Stimulated activated naive CD8-positive, alpha-beta T cell treated with anti-CD3 and anti-CD28 coated beads, Interleukin-15, amount 100 ng/mL, for 72 hours (primary cell): ENCODE measurements at regions not wholly inside any gene's neighbourhood (a gene's known extent, or its start where the extent isn't known, plus 50 kb on each side); places are given as distances from the start of the nearest gene placed in this dataset.

Experiments used
- ATAC-seq: fragments of 150-1000 bp; cut with Tn5 transposase; 2 replicates; pipeline ENCODE4 v1.10.0; 2021; ENCODE audit warnings: mild to moderate bottlenecking, moderate library complexity
- DNase-seq, 2 donors: peaks; one replicate each; pipeline ENCODE4 v3.0.0; 2021 to 2022
- H3K27ac Mint-ChIP-seq, 2 donors: one replicate each; pipeline ENCODE4 v1.8.0; 2022; ENCODE audit warnings: mild to moderate bottlenecking in 2 of 2, mixed read lengths in 2 of 2, moderate library complexity in 2 of 2
- H3K27me3 Mint-ChIP-seq: one replicate; pipeline ENCODE4 v1.8.0; 2022; ENCODE audit warnings: mixed read lengths
- H3K4me1 Mint-ChIP-seq: one replicate; pipeline ENCODE4 v1.8.0; 2022; ENCODE audit warnings: mild to moderate bottlenecking, mixed read lengths
- H3K4me3 Mint-ChIP-seq, 2 donors: one replicate each; pipeline ENCODE4 v1.8.0; 2022; ENCODE audit warnings: mild to moderate bottlenecking in 2 of 2, mixed read lengths in 2 of 2, moderate library complexity in 1 of 2
- H3K9me3 Mint-ChIP-seq, 2 donors: one replicate each; pipeline ENCODE4 v1.8.0; 2022; ENCODE audit warnings: mixed read lengths in 2 of 2

DNA sequence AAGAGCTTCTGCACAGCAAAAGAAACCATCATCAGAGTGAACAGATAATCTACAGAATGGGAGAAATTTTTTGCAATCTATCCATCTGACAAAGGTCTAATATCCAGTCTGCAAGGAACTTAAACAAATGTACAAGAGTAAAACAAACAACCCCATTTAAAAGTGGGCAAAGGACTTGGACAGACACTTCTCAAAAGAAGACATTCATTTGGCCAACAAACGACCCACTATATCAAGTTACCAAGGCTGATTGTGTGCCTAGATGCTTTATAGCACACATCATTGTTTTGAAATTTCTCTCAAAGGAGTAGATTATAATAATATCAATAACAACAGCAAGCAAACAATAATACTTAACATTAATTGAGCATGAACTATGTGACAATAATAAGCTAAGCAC, 117.1 kb downstream of the TFPI2 start:
- DNase-seq, result no peak
- Mint-ChIP-seq H3K27ac (no peak overlapping the region), H3K4me3 (no peak overlapping the region), H3K27me3 (no peaks in the 10 kb centered on the region), H3K9me3 (peaks cover 0 to 4% of the 10 kb centered on the region in 2 donors), H3K4me1 (no peaks in the 10 kb centered on the region)
- no peak for ATAC-seq

GRCh38 chr7:93765475-93765874, 125.1 kb downstream of the TFPI2 start:
- no peak overlapping the region for H3K27ac Mint-ChIP-seq
- H3K27me3 Mint-ChIP-seq, result no peaks in the 10 kb centered on the region
- ATAC-seq, result no peak
- peaks cover 0 to 4% of the 10 kb centered on the region in 2 donors for H3K9me3 Mint-ChIP-seq
- H3K4me3 Mint-ChIP-seq, result no peak overlapping the region
- no peak for DNase-seq
- no peaks in the 10 kb centered on the region for H3K4me1 Mint-ChIP-seq

- no peaks in the 10 kb centered on the region for H3K4me1 Mint-ChIP-seq
- no peak for DNase-seq
- no peak overlapping the region for H3K4me3 Mint-ChIP-seq
- no peak for ATAC-seq
- peaks cover 5% of the 10 kb centered on the region for H3K27me3 Mint-ChIP-seq
- H3K9me3 Mint-ChIP-seq, result no peaks in the 10 kb centered on the region
- no peak overlapping the region for H3K27ac Mint-ChIP-seq
Observed at GRCh38 chr7:93758631-93759030, 131.9 kb downstream of the TFPI2 start.

DNA sequence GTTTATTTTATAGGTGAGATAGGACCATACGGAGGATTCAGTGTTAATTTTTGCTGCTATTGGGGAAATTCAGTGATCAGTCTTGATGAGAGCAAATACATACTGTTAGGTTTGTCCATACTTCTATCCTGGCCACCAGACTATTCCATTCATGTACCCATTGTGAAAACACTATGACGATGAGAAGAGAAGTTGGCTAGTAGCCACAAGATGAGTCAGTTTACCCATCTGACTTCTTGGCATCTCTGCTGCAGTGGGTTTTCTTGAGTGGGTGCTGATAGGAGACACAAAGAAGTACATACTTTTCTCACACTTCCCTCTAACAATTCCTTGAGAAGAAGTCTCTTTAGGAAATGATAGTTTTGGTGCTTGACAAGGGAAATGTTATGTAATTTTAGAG, 133.1 kb downstream of the TFPI2 start:
- Mint-ChIP-seq H3K4me1 (no peaks in the 10 kb centered on the region), H3K4me3 (no peak overlapping the region)
- DNase-seq, result no peak

DNA sequence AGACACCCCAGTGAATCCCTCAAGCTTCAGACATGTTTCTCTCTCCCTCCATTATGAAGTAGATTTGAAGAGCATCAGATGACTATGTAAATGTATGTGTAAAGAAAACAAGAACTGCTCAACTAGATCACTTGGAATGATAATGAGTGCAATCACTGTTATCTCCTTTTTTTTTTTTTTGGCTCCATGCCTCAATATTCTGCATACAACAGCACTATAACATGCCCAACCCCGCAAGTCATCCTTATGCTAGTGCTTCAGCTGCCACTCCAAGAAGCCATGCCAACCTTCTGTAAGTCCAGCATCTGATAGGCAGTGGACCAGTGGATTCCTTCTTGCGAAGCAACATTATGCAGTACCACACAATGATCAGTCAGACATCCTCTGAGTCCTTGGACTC, 133.7 kb downstream of the TFPI2 start:
- H3K4me3 Mint-ChIP-seq, result no peak overlapping the region
- no peak overlapping the region for H3K27ac Mint-ChIP-seq
- H3K9me3 Mint-ChIP-seq, result no peaks in the 10 kb centered on the region
- ATAC-seq (no peak), DNase-seq (no peak)
- peaks cover 5% of the 10 kb centered on the region for H3K27me3 Mint-ChIP-seq
- H3K4me1 Mint-ChIP-seq, result no peaks in the 10 kb centered on the region

More for the DNA sequence above, 133.1 kb downstream of the TFPI2 start:
- peaks cover 5% of the 10 kb centered on the region for H3K27me3 Mint-ChIP-seq
- ATAC-seq, result no peak
- no peaks in the 10 kb centered on the region for H3K9me3 Mint-ChIP-seq
- H3K27ac Mint-ChIP-seq, result no peak overlapping the region

DNA sequence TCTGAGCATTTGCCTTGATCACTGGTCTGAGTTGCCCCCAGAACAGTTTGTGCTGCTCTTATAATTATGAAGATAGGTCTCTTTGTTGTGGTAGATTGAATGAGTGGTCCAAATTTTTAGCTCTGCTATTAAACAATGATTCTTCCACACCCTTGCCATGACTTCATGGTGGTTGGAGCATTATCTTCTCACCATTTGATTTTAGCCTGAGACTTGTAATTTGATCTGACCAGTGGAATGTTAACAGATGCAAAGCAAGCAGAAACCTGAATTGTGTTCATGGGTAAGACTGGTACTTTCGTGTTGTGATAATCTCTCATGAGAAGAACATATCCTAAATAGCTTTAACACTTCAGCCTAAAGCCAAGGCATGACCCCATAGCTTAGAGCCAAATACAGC, 139.1 kb downstream of the TFPI2 start:
- no peak overlapping the region for H3K27ac Mint-ChIP-seq
- no peaks in the 10 kb centered on the region for H3K9me3 Mint-ChIP-seq
- DNase-seq (no peak), ATAC-seq (no peak)
- H3K4me3 Mint-ChIP-seq, result no peak overlapping the region
- H3K27me3 Mint-ChIP-seq, result no peaks in the 10 kb centered on the region
- H3K4me1 Mint-ChIP-seq, result no peaks in the 10 kb centered on the region

- no peak overlapping the region for H3K4me3 Mint-ChIP-seq
- DNase-seq (no peak), ATAC-seq (no peak)
- no peaks in the 10 kb centered on the region for H3K9me3 Mint-ChIP-seq
- H3K4me1 Mint-ChIP-seq, result no peaks in the 10 kb centered on the region
- no peak overlapping the region for H3K27ac Mint-ChIP-seq
- H3K27me3 Mint-ChIP-seq, result no peaks in the 10 kb centered on the region
Observed at GRCh38 chr7:93750986-93751385, 139.6 kb downstream of the TFPI2 start.

DNA sequence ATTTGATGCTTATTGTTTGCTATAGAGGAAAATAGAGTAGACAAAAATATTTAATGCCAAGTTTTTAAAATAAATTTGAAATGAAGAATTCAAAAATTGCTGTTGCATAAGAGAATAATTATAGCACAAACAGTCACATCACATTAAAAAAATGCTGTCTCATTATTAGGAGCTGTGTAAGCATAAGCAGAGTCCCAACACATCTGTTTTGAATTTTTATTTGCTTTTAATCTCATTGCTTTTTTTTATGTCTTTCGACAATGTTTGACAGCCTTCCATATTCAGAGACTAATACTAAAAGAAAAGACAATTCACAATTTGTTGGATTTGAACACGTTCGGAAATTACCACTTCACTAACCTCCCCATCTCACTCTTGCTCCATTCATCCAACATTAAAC, 143.5 kb downstream of the TFPI2 start:
- no peak for ATAC-seq
- Mint-ChIP-seq H3K4me1 (peaks cover 6% of the 10 kb centered on the region), H3K27me3 (no peaks in the 10 kb centered on the region), H3K9me3 (peaks cover 0 to 4% of the 10 kb centered on the region in 2 donors), H3K4me3 (no peak overlapping the region), H3K27ac (no peak overlapping the region)
- no peak for DNase-seq

DNA sequence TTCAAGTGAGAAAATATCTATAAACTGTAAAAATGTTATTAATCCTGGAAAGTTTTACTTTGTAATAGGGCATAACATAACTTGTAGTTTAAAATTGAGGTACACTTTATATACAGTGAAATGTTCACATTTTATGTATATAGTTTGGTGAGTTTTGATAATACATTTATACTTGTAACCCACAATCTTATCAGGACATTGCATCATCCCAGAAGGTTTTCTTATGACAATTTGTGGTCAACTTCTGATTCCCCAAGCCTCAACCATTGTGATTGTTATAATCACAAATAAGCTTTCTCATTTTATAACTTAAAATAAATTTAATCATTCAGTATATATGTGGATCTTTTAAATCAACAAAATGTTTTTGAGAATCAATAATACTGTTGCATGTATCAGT, 151.1 kb downstream of the TFPI2 start:
- Mint-ChIP-seq H3K4me3 (no peak overlapping the region), H3K27me3 (no peaks in the 10 kb centered on the region), H3K4me1 (peaks cover 6% of the 10 kb centered on the region), H3K9me3 (peaks cover 0 to 4% of the 10 kb centered on the region in 2 donors), H3K27ac (no peak overlapping the region)
- ATAC-seq, result no peak
- no peak for DNase-seq

DNA sequence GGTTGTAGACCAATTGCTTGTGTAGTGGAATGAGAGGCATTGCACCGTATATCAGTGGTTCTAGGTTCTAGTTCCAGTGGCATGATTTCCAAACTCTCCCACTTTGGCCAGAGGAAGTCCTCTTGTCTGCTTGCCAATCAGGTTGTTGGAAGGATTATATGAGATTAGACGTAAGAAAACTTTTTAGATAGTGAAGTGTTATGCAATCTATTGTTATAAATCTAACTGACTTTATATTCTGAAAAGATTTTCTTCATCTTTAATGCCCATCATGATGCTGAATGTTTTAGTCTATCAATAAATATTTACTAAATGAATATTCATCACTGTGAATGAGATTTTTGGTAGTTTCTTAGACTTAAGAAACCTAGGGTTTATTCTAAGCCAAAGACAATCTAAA, 152.6 kb downstream of the TFPI2 start:
- H3K4me1 Mint-ChIP-seq, result peaks cover 6% of the 10 kb centered on the region
- no peaks in the 10 kb centered on the region for H3K27me3 Mint-ChIP-seq
- ATAC-seq (no peak), DNase-seq (no peak)
- H3K9me3 Mint-ChIP-seq, result peaks cover 0 to 4% of the 10 kb centered on the region in 2 donors
- H3K4me3 Mint-ChIP-seq, result no peak overlapping the region
- H3K27ac Mint-ChIP-seq, result no peak overlapping the region

- Mint-ChIP-seq H3K4me3 (no peak overlapping the region), H3K27me3 (no peaks in the 10 kb centered on the region), H3K9me3 (no peaks in the 10 kb centered on the region), H3K4me1 (no peaks in the 10 kb centered on the region), H3K27ac (no peak overlapping the region)
- ATAC-seq, result no peak
- DNase-seq, result no peak
Observed at GRCh38 chr7:93736668-93737369, 153.7 kb downstream of the TFPI2 start.

- ATAC-seq, result no peak
- no peak overlapping the region for H3K4me3 Mint-ChIP-seq
- H3K9me3 Mint-ChIP-seq, result no peaks in the 10 kb centered on the region
- no peak for DNase-seq
- H3K27ac Mint-ChIP-seq, result no peak overlapping the region
- no peaks in the 10 kb centered on the region for H3K27me3 Mint-ChIP-seq
- no peaks in the 10 kb centered on the region for H3K4me1 Mint-ChIP-seq
Observed at GRCh38 chr7:93728292-93728691, 153.8 kb upstream of the CALCR start.

DNA sequence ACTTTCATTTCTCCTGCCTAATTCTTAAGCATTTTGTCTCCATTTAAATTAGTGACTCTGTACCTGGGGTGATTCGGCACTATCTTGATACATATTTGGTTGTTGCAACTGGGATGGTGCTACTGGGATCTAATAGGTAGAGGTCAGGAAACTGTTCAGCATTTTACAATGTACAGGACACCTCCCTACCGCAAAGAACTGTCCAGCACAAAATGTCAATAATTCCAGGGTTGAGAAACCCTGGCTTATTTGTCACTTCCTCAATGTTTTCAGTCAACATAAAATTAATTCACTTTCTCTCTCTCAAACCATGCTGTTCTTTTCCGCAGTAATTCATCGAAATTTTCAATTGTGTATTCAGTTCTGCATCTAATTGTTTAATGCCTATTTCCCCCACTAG, 151.4 kb upstream of the CALCR start:
- Mint-ChIP-seq H3K4me1 (no peaks in the 10 kb centered on the region), H3K4me3 (no peak overlapping the region), H3K27ac (no peak overlapping the region), H3K9me3 (no peaks in the 10 kb centered on the region), H3K27me3 (no peaks in the 10 kb centered on the region)
- DNase-seq (no peak), ATAC-seq (no peak)

- Mint-ChIP-seq H3K9me3 (no peaks in the 10 kb centered on the region), H3K27me3 (peaks cover 5% of the 10 kb centered on the region), H3K4me1 (no peaks in the 10 kb centered on the region), H3K27ac (no peak overlapping the region), H3K4me3 (no peak overlapping the region)
- DNase-seq, result no peak
- peak; percentile 28 for ATAC-seq
Observed at GRCh38 chr7:93723424-93724124, 149.1 kb upstream of the CALCR start.

DNA sequence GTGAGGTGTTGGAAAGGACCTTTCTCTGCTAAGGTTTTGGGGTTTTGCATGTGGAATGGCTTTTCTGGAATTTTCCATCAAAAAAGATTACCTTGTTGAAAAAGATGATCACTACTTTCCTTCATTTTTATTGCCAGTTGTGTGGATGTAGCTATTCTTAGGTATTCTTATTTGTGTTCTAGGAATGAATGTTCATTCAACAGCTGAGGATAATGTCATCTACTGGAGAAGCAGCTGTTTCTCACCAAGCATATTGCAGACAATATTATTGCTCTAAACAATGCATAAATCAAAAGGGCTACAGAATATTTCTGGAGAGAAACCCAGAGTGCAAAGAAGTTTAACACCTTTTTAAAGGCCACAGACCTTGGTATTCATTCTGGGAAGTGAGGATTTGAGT, 145.6 kb upstream of the CALCR start:
- no peak overlapping the region for H3K27ac Mint-ChIP-seq
- H3K4me1 Mint-ChIP-seq, result no peaks in the 10 kb centered on the region
- DNase-seq (no peak), ATAC-seq (no peak)
- H3K27me3 Mint-ChIP-seq, result peaks cover 12% of the 10 kb centered on the region
- H3K4me3 Mint-ChIP-seq, result no peak overlapping the region
- H3K9me3 Mint-ChIP-seq, result no peaks in the 10 kb centered on the region

GRCh38 chr7:93719546-93719945, 145.0 kb upstream of the CALCR start:
- peaks cover 12% of the 10 kb centered on the region for H3K27me3 Mint-ChIP-seq
- H3K9me3 Mint-ChIP-seq, result no peaks in the 10 kb centered on the region
- H3K27ac Mint-ChIP-seq, result no peak overlapping the region
- DNase-seq (no peak), ATAC-seq (peak; percentile 42)
- H3K4me3 Mint-ChIP-seq, result no peak overlapping the region
- no peaks in the 10 kb centered on the region for H3K4me1 Mint-ChIP-seq
